ENCODE measurements at regions not wholly inside any gene's neighbourhood (a gene's known extent, or its start where the extent isn't known, plus 50 kb on each side); places are given as distances from the start of the nearest gene placed in this dataset.

GRCh38 chr10:130371156-130371555 lies 235.0 kb downstream of the GLRX3 start:
- no peak for DNase-seq

- no peak for DNase-seq
These were observed 235.5 kb downstream of the GLRX3 start for GRCh38 chr10:130371666-130372065.

- no peak for DNase-seq
These were observed 236.0 kb downstream of the GLRX3 start for GRCh38 chr10:130372222-130372621.

GRCh38 chr10:130372866-130373265 lies 236.7 kb downstream of the GLRX3 start:
- DNase-seq, result no peak

- DNase-seq, result no peak
These were observed 241.9 kb downstream of the GLRX3 start for GRCh38 chr10:130377986-130378540.

- peak; percentile 14 for DNase-seq
These were observed 242.6 kb downstream of the GLRX3 start for GRCh38 chr10:130378556-130379400.

- no peak for DNase-seq
These were observed 243.9 kb downstream of the GLRX3 start for GRCh38 chr10:130380056-130380455.

- DNase-seq, result no peak
These were observed 245.8 kb downstream of the GLRX3 start for GRCh38 chr10:130382031-130382430.

- DNase-seq, result no peak
These were observed 251.9 kb downstream of the GLRX3 start for GRCh38 chr10:130387936-130388580.

- no peak for DNase-seq
These were observed 252.6 kb downstream of the GLRX3 start for GRCh38 chr10:130388746-130389145.

GRCh38 chr10:130389906-130390305 lies 253.7 kb downstream of the GLRX3 start:
- DNase-seq, result no peak

- DNase-seq, result no peak
These were observed 255.8 kb downstream of the GLRX3 start for GRCh38 chr10:130392031-130392430.

GRCh38 chr10:130393342-130393741 lies 257.2 kb downstream of the GLRX3 start:
- no peak for DNase-seq

GRCh38 chr10:130394832-130395231 lies 258.6 kb downstream of the GLRX3 start:
- DNase-seq, result no peak

GRCh38 chr10:130395248-130395936 lies 259.2 kb downstream of the GLRX3 start:
- DNase-seq, result no peak

GRCh38 chr10:130396044-130396443 lies 259.9 kb downstream of the GLRX3 start:
- no peak for DNase-seq

GRCh38 chr10:130398090-130398994 lies 262.2 kb downstream of the GLRX3 start:
- no peak for DNase-seq

GRCh38 chr10:130399425-130399950 lies 263.3 kb downstream of the GLRX3 start:
- no peak for DNase-seq

GRCh38 chr10:130400890-130401289 lies 264.7 kb downstream of the GLRX3 start:
- no peak for DNase-seq

GRCh38 chr10:130401860-130402765 lies 265.9 kb downstream of the GLRX3 start:
- DNase-seq, result no peak
